Esophagus muscularis mucosa (tissue), 4 donors: ENCODE measurements at regions not wholly inside any gene's neighbourhood (a gene's known extent, or its start where the extent isn't known, plus 50 kb on each side); places are given as distances from the start of the nearest gene placed in this dataset.

Experiments used
- CTCF ChIP-seq, 3 experiments: fragments of 200-600 bp in 2 of 3; fragments of 450-650 bp in 1 of 3; sonication (generic) in 2 of 3; IDR thresholded peaks; one replicate each; pipeline ENCODE4 v1.5.1; 2017 to 2019; ENCODE audit warnings: antibody characterized with exemption in 3 of 3, mild to moderate bottlenecking in 2 of 3, moderate library complexity in 1 of 3
- EP300 ChIP-seq: sonication (generic); formaldehyde crosslinking; IDR thresholded peaks from one replicate; pipeline ENCODE4 v1.6.1; 2017; ENCODE audit warnings: antibody characterized with exemption
- POLR2A ChIP-seq: fragments of 450-650 bp; IDR thresholded peaks from one replicate; pipeline ENCODE4 v1.6.1; 2017; ENCODE audit warnings: antibody characterized with exemption, moderate library complexity, mild to moderate bottlenecking, low read depth
- POLR2AphosphoS5 ChIP-seq, 2 donors: sonication (generic); formaldehyde crosslinking; IDR thresholded peaks; one replicate each; pipeline ENCODE4 v1.6.1; 2017; ENCODE audit warnings: antibody characterized with exemption in 2 of 2

- TF ChIP-seq POLR2A (no peak), CTCF (IDR thresholded peaks at IDR 0.05) (no peak), POLR2AphosphoS5 (IDR thresholded peaks at IDR 0.05) (no peak), EP300 (no peak)
Observed at GRCh38 chr6:90446164-90446563, 140.7 kb downstream of the MAP3K7 start.
